Testis (tissue), 2 donors: ENCODE measurements at regions not wholly inside any gene's neighbourhood (a gene's known extent, or its start where the extent isn't known, plus 50 kb on each side); places are given as distances from the start of the nearest gene placed in this dataset.

Experiments
- CTCF ChIP-seq, 3 experiments: fragments of 450-650 bp in 2 of 3; fragments of 200-600 bp in 1 of 3; sonication (generic) in 1 of 3; IDR thresholded peaks; one replicate each; pipeline ENCODE4 v1.5.1; 2016 to 2019; ENCODE audit warnings: antibody characterized with exemption in 3 of 3, mild to moderate bottlenecking in 2 of 3, moderate library complexity in 1 of 3
- POLR2A ChIP-seq: fragments of 450-650 bp; IDR thresholded peaks from one replicate; pipeline ENCODE4 v1.6.1; 2017; ENCODE audit warnings: antibody characterized with exemption, mild to moderate bottlenecking, moderate library complexity

- no peak for TF ChIP-seq CTCF (IDR thresholded peaks at IDR 0.05)
- TF ChIP-seq POLR2A: no peak
These were observed 179.4 kb upstream of the DCC start for GRCh38 chr18:52160636-52161035.
